Fibroblast of pulmonary artery (primary cell): ENCODE measurements at regions not wholly inside any gene's neighbourhood (a gene's known extent, or its start where the extent isn't known, plus 50 kb on each side); places are given as distances from the start of the nearest gene placed in this dataset.

Source experiments
- DNase-seq: peaks from one replicate; pipeline ENCODE4 v3.0.0-alpha.2; 2010; ENCODE audit warnings: low read depth
- H3K4me3 ChIP-seq: replicated peaks from 2 replicates; pipeline ENCODE4 v1.5.1; 2011; ENCODE audit warnings: low read depth, mild to moderate bottlenecking, control low read depth, low read length, moderate library complexity
- TF ChIP-seq, protein P1 (sequence below): IDR thresholded peaks from 2 replicates; pipeline ENCODE4 v1.5.1; 2011; ENCODE audit warnings: mild to moderate bottlenecking, control low read depth, low read length, inconsistent platforms; ENCODE audit errors: missing control alignments

DNA sequence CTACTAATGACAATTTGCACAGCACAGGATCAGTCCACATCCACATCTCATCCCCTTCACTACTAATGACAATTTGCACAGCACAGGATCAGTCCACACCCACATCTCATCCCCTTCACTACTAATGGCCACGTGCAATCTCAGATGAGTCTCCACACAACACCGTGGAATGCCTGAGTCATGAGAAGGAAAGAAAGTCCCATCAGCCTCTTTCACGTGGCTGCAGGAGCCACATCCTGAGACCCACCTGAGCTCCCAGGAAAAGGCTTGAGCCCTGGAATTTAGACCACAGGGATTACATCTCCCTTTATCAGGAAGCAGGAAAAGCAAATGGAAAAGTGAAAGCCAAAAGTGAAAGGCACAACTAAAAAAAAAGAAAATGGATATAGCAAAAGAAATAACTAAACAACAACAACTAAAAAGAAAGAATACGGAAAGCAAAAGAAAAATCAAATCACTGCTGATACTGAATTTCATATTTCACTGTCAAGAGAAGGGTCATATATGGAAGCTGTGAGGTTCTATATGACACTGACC, 1300.5 kb downstream of the TMEM121 start:
- no peak for DNase-seq
- TF ChIP-seq, protein P1, sequence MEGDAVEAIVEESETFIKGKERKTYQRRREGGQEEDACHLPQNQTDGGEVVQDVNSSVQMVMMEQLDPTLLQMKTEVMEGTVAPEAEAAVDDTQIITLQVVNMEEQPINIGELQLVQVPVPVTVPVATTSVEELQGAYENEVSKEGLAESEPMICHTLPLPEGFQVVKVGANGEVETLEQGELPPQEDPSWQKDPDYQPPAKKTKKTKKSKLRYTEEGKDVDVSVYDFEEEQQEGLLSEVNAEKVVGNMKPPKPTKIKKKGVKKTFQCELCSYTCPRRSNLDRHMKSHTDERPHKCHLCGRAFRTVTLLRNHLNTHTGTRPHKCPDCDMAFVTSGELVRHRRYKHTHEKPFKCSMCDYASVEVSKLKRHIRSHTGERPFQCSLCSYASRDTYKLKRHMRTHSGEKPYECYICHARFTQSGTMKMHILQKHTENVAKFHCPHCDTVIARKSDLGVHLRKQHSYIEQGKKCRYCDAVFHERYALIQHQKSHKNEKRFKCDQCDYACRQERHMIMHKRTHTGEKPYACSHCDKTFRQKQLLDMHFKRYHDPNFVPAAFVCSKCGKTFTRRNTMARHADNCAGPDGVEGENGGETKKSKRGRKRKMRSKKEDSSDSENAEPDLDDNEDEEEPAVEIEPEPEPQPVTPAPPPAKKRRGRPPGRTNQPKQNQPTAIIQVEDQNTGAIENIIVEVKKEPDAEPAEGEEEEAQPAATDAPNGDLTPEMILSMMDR = no peak
- no peak overlapping the region for H3K4me3 ChIP-seq

DNA sequence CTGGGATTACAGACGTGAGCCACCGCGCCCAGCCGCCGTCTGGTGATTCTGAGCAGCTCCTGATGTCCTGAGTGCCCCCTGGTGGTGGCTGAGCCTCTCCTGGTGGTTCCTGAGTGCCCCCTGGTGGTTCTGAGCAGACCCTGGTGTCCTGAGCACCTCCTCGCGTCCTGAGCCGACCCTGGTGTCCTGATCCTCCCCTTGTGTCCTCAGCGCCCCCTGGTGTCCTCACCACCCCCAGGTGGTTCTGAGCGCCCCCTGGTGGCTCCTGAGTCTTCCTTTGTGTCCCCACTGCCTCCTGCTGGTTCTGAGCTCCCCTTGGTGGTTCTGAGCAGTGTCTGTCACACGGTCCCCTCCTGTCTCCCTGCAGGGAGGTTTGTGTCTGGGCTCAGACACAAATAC, 1304.9 kb downstream of the TMEM121 start:
- no peak for DNase-seq
- H3K4me3 ChIP-seq = no peak overlapping the region
- TF ChIP-seq, protein P1 = no peak

DNA sequence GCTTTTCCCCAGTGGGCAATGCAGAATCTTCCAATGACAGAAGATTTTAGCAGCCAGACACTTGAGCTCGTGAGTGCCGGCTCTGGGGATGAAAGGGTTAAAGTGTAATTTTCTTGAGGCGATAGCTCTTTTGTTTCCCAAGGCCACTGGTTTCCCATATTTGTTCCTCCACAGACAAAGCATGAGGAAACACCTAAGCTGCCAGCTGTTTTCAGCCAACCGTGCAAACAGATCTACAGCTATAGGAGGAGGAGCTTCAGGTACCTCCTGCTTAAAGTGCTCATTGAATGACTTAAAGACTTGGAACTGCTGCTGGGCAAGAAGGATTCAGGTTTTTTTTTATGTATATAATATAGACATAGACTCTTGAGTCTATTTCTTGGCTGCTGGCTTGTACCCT, 1311.5 kb downstream of the TMEM121 start:
- TF ChIP-seq, protein P1 = no peak
- no peak for DNase-seq
- no peak overlapping the region for H3K4me3 ChIP-seq

DNA sequence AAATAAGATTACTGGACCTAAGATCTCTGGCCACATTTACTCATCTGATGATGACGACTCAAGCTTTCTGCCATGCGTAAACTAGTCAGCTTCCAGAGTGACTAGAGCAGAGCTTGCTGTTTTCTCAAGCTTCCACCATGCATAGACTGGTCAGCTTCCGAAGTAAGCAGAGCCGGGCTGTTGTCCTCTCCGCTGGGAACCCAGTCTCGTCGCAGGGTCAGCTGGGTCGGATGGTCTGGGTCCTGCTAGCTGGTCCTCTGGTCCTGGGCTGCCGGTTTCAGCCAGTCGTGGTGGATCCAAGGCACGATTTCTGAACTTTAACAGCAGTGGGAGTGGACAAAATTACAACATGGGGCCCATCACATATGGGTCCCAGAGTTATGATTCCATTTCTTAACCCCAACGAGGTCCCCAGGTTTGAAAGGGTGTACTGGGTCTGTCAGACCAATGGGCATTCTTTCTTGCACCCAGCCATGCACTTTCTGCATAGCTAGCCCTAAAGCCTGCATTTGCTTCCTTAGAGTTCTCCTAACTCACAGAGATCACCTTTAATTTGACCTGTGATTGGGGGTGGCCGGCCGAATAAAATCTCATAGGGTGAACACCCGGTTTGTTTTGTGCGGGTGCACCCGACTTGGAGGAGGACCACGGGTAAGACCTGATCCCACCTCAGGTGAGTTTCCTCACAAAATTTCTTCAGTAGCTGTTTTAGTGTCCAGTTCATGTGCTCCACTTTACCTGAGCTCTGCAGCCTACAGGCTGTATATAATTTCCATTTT, 1312.8 kb downstream of the TMEM121 start:
- TF ChIP-seq, protein P1 = no peak
- no peak overlapping the region for H3K4me3 ChIP-seq
- DNase-seq = no peak

DNA sequence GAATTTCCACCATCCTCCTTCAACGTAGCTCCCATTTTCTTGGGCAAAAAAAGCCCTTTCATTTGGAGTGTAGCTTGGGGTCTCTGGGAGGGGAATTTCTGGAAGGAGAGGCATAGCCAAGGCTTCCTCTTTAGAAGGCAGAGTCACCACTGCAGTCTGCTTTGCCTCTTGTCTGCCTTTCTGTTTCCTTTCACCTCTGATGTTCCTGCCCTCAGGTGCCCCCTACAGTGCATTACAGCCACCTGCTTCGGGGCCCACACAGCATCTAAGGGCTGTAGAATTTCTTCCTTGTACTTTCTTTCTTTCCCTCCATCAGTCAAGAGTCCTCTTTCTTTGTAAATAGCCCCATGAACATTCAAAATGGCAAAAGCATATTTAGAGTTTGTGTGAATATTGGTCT, 1313.9 kb downstream of the TMEM121 start:
- H3K4me3 ChIP-seq = no peak overlapping the region
- no peak for DNase-seq
- TF ChIP-seq, protein P1 = no peak

DNA sequence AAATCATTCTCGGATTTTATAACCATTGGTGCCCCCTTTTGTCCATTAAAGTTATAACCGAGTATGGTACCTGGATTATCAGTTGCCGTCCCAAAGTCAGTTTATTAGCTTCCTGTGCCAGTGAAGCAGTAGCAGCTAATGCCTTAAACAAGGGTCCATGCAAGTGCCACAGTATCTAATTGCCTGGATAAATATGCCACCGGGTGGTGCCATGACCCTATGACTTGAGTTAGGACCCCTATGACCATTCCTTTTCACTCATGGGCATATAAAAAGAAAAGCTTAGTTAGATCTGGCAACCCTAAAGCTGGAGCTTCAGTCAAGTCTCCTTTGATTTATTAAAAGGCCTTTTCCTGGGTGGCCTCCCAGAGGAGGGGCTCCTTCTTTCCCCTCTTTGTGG, 1314.6 kb downstream of the TMEM121 start:
- DNase-seq = no peak
- no peak overlapping the region for H3K4me3 ChIP-seq
- TF ChIP-seq, protein P1 = no peak

DNA sequence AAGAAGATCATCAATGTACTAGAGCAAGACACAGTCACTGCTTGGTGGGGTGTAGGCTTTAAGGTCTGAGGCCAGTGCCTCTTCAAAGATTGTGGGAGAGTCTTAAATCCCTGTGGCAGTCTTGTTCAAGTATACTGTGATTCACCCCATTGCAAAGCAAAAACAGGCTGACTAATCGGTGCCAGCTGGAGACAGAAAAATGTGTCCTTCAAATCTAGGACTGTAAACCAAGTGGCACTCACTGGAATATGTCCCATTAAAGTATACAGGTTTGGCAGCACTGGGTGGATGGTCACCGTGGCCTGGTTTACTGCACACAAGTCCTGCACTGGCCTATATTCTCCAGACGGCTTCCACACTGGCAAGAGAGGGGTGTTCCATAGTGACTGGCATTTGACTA, 1315.3 kb downstream of the TMEM121 start:
- no peak overlapping the region for H3K4me3 ChIP-seq
- TF ChIP-seq, protein P1 = no peak
- DNase-seq = no peak
